Stimulated activated CD8-positive, alpha-beta memory T cell treated with anti-CD3 and anti-CD28 coated beads, Interleukin-15, amount 100 ng/mL, for 48 hours (primary cell): ENCODE measurements at regions not wholly inside any gene's neighbourhood (a gene's known extent, or its start where the extent isn't known, plus 50 kb on each side); places are given as distances from the start of the nearest gene placed in this dataset.
"Not testable (repeated sequence)": the region's sequence is repeated elsewhere in the genome, so short reads cannot be mapped to it uniquely, and the experiment has no call there.

Experiments used
- DNase-seq, 2 donors: peaks; one replicate each; pipeline ENCODE4 v3.0.0-alpha.2; 2020; ENCODE audit warnings: low read depth in 2 of 2

- no peak for DNase-seq
Observed at GRCh38 chr9:87199278-87199677, 252.0 kb upstream of the GAS1 start.

GRCh38 chr9:87199782-87200181 lies 252.5 kb upstream of the GAS1 start:
- DNase-seq, result no peak

GRCh38 chr9:87201351-87201751 lies 254.0 kb upstream of the GAS1 start:
- DNase-seq, result no peak

- DNase-seq, result no peak
Observed at GRCh38 chr9:87206064-87206661, 258.9 kb upstream of the GAS1 start.

- not testable (repeated sequence) for DNase-seq
Observed at GRCh38 chr9:87210658-87211057, 263.4 kb upstream of the GAS1 start.

GRCh38 chr9:87211669-87212068 lies 264.4 kb upstream of the GAS1 start:
- no peak for DNase-seq

- DNase-seq, result no peak
Observed at GRCh38 chr9:87212605-87213021, 265.3 kb upstream of the GAS1 start.

GRCh38 chr9:87213948-87214347 lies 266.6 kb upstream of the GAS1 start:
- no peak for DNase-seq

GRCh38 chr9:87214991-87215390 lies 267.7 kb upstream of the GAS1 start:
- no peak for DNase-seq

- DNase-seq, result no peak
Observed at GRCh38 chr9:87216036-87216435, 268.7 kb upstream of the GAS1 start.

- no peak for DNase-seq
Observed at GRCh38 chr9:87216897-87217455, 269.7 kb upstream of the GAS1 start.

- DNase-seq, result no peak
Observed at GRCh38 chr9:87223392-87224246, 274.0 kb upstream of the DAPK1 start.

GRCh38 chr9:87226896-87227295 lies 270.8 kb upstream of the DAPK1 start:
- DNase-seq, result no peak

- DNase-seq, result no peak
Observed at GRCh38 chr9:87227456-87227855, 270.2 kb upstream of the DAPK1 start.

GRCh38 chr9:87229108-87229507 lies 268.6 kb upstream of the DAPK1 start:
- DNase-seq, result no peak

GRCh38 chr9:87233431-87233830 lies 264.2 kb upstream of the DAPK1 start:
- no peak for DNase-seq

- no peak for DNase-seq
Observed at GRCh38 chr9:87233899-87234455, 263.7 kb upstream of the DAPK1 start.

- DNase-seq, result no peak
Observed at GRCh38 chr9:87234854-87235253, 262.8 kb upstream of the DAPK1 start.

GRCh38 chr9:87236546-87236945 lies 261.1 kb upstream of the DAPK1 start:
- DNase-seq, result no peak

GRCh38 chr9:87237336-87237735 lies 260.3 kb upstream of the DAPK1 start:
- no peak for DNase-seq

GRCh38 chr9:87238545-87238944 lies 259.1 kb upstream of the DAPK1 start:
- no peak for DNase-seq

- DNase-seq, result no peak
Observed at GRCh38 chr9:87239312-87239711, 258.4 kb upstream of the DAPK1 start.

- no peak for DNase-seq
Observed at GRCh38 chr9:87243602-87244001, 254.1 kb upstream of the DAPK1 start.
